GM11168 (cell line): ENCODE measurements at regions not wholly inside any gene's neighbourhood (a gene's known extent, or its start where the extent isn't known, plus 50 kb on each side); places are given as distances from the start of the nearest gene placed in this dataset.
"Not testable (repeated sequence)": the region's sequence is repeated elsewhere in the genome, so short reads cannot be mapped to it uniquely, and the experiment has no call there.

Source experiments
- in situ Hi-C: fragments of 300-500 bp; cut with MboI; formaldehyde crosslinking; loops from one replicate; pipeline ENCODE4 v1.12.0; 2022; ENCODE audit warnings: low sequenced_read_pairs; ENCODE audit not compliant: unreplicated experiment

GRCh38 chrY:18997635-18998240 lies 224.2 kb upstream of the HSFY2 start:
- in situ Hi-C loops, result no loop called here

GRCh38 chrY:18993480-18993879 lies 219.9 kb upstream of the HSFY2 start:
- in situ Hi-C loops, result no loop called here

GRCh38 chrY:18992684-18993083 lies 219.1 kb upstream of the HSFY2 start:
- in situ Hi-C loops, result not testable (repeated sequence)

- in situ Hi-C loops, result no loop called here
Observed at GRCh38 chrY:18989356-18989755, 215.8 kb upstream of the HSFY2 start.

GRCh38 chrY:18966001-18966400 lies 192.5 kb upstream of the HSFY2 start:
- in situ Hi-C loops, result no loop called here

GRCh38 chrY:18958846-18959245 lies 185.3 kb upstream of the HSFY2 start:
- in situ Hi-C loops, result no loop called here

GRCh38 chrY:18951657-18952435 lies 178.3 kb upstream of the HSFY2 start:
- in situ Hi-C loops, result no loop called here

- in situ Hi-C loops, result no loop called here
Observed at GRCh38 chrY:18951019-18951418, 177.5 kb upstream of the HSFY2 start.

- in situ Hi-C loops, result no loop called here
Observed at GRCh38 chrY:18936831-18937230, 163.3 kb upstream of the HSFY2 start.

GRCh38 chrY:18919256-18919655 lies 145.7 kb upstream of the HSFY2 start:
- in situ Hi-C loops, result no loop called here

- in situ Hi-C loops, result no loop called here
Observed at GRCh38 chrY:18912846-18913245, 139.3 kb upstream of the HSFY2 start.

- in situ Hi-C loops, result no loop called here
Observed at GRCh38 chrY:18909846-18910245, 136.3 kb upstream of the HSFY2 start.

- in situ Hi-C loops, result not testable (repeated sequence)
Observed at GRCh38 chrY:18906198-18906597, 132.7 kb upstream of the HSFY2 start.

- in situ Hi-C loops, result no loop called here
Observed at GRCh38 chrY:18904296-18904695, 130.8 kb upstream of the HSFY2 start.

- in situ Hi-C loops, result no loop called here
Observed at GRCh38 chrY:18891994-18892393, 118.5 kb upstream of the HSFY2 start.

- in situ Hi-C loops, result no loop called here
Observed at GRCh38 chrY:18889548-18889947, 116.0 kb upstream of the HSFY2 start.

GRCh38 chrY:18884748-18885147 lies 111.2 kb upstream of the HSFY2 start:
- in situ Hi-C loops, result no loop called here

- in situ Hi-C loops, result not testable (repeated sequence)
Observed at GRCh38 chrY:18869145-18869544, 95.6 kb upstream of the HSFY2 start.

GRCh38 chrY:18866887-18867551 lies 93.5 kb upstream of the HSFY2 start:
- in situ Hi-C loops, result not testable (repeated sequence)

- in situ Hi-C loops, result not testable (repeated sequence)
Observed at GRCh38 chrY:18860856-18861255, 87.3 kb upstream of the HSFY2 start.

GRCh38 chrY:18858484-18859191 lies 85.1 kb upstream of the HSFY2 start:
- in situ Hi-C loops, result not testable (repeated sequence)
